ENCODE measurements at regions not wholly inside any gene's neighbourhood (a gene's known extent, or its start where the extent isn't known, plus 50 kb on each side); places are given as distances from the start of the nearest gene placed in this dataset.

GRCh38 chr1:60287536-60287935, 214.0 kb upstream of the C1orf87 start:
- TF ChIP-seq, protein P1, sequence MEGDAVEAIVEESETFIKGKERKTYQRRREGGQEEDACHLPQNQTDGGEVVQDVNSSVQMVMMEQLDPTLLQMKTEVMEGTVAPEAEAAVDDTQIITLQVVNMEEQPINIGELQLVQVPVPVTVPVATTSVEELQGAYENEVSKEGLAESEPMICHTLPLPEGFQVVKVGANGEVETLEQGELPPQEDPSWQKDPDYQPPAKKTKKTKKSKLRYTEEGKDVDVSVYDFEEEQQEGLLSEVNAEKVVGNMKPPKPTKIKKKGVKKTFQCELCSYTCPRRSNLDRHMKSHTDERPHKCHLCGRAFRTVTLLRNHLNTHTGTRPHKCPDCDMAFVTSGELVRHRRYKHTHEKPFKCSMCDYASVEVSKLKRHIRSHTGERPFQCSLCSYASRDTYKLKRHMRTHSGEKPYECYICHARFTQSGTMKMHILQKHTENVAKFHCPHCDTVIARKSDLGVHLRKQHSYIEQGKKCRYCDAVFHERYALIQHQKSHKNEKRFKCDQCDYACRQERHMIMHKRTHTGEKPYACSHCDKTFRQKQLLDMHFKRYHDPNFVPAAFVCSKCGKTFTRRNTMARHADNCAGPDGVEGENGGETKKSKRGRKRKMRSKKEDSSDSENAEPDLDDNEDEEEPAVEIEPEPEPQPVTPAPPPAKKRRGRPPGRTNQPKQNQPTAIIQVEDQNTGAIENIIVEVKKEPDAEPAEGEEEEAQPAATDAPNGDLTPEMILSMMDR (IDR thresholded peaks at IDR 0.05): no peak
- TF ChIP-seq EP300 (IDR thresholded peaks at IDR 0.05): no peak

Data from tibial nerve (tissue), 4 donors.